GM23338 (cell line): ENCODE measurements at regions not wholly inside any gene's neighbourhood (a gene's known extent, or its start where the extent isn't known, plus 50 kb on each side); places are given as distances from the start of the nearest gene placed in this dataset.

Source experiments
- ATAC-seq: fragments of 200-7000 bp; cut with Tn5 transposase; 3 replicates; pipeline ENCODE4 v1.9.1; 2020
- DNase-seq: peaks from one replicate; pipeline ENCODE4 v3.0.0-alpha.2; 2015; ENCODE audit warnings: low spot score
- H2AFZ ChIP-seq: fragments of 200-600 bp; sonication (generic); 2 replicates; pipeline ENCODE4 v1.8.0; 2016; ENCODE audit warnings: antibody characterized with exemption, mild to moderate bottlenecking, moderate library complexity
- H3F3A ChIP-seq: fragments of 200-600 bp; sonication (generic); replicated peaks from 2 replicates; pipeline ENCODE4 v1.8.0; 2017; ENCODE audit warnings: antibody characterized with exemption, mixed run types, low read depth
- H3K27ac ChIP-seq: fragments of 200-600 bp; sonication (generic); 2 replicates; pipeline ENCODE4 v1.6.1; 2016; ENCODE audit warnings: low read depth
- H3K27me3 ChIP-seq: fragments of 200-600 bp; sonication (generic); 2 replicates; pipeline ENCODE4 v1.8.0; 2016; ENCODE audit warnings: mild to moderate bottlenecking, mixed run types, moderate library complexity; ENCODE audit not compliant: insufficient read depth
- H3K36me3 ChIP-seq: fragments of 200-600 bp; sonication (generic); 2 replicates; pipeline ENCODE4 v1.8.0; 2016; ENCODE audit warnings: mild to moderate bottlenecking; ENCODE audit not compliant: insufficient read depth
- H3K4me1 ChIP-seq: fragments of 200-600 bp; sonication (generic); 2 replicates; pipeline ENCODE4 v1.8.0; 2016; ENCODE audit warnings: mild to moderate bottlenecking, moderate library complexity; ENCODE audit not compliant: insufficient read depth
- H3K4me2 ChIP-seq: fragments of 200-600 bp; sonication (generic); 2 replicates; pipeline ENCODE4 v1.7.1; 2017; ENCODE audit warnings: mixed run types
- H3K4me3 ChIP-seq: fragments of 200-600 bp; sonication (generic); 2 replicates; pipeline ENCODE4 v1.6.1; 2016; ENCODE audit warnings: mixed run types
- H3K79me2 ChIP-seq: fragments of 200-600 bp; sonication (generic); replicated peaks from 2 replicates; pipeline ENCODE4 v1.8.0; 2017; ENCODE audit warnings: mild to moderate bottlenecking; ENCODE audit not compliant: insufficient read depth
- H3K9me2 ChIP-seq: fragments of 200-600 bp; sonication (generic); 2 replicates; pipeline ENCODE4 v1.8.0; 2017; ENCODE audit not compliant: insufficient read depth
- H4K20me1 ChIP-seq: fragments of 200-600 bp; sonication (generic); replicated peaks from 2 replicates; pipeline ENCODE4 v1.8.0; 2017; ENCODE audit warnings: mild to moderate bottlenecking; ENCODE audit not compliant: insufficient read depth
- H3K27ac Mint-ChIP-seq: 2 replicates; pipeline ENCODE4 v1.8.0; 2020; ENCODE audit warnings: inconsistent platforms, mild to moderate bottlenecking, moderate library complexity, mixed read lengths
- H3K27me3 Mint-ChIP-seq: 3 replicates; pipeline ENCODE4 v1.8.0; 2022; ENCODE audit warnings: low read depth, mild to moderate bottlenecking, moderate library complexity, mixed read lengths, inconsistent platforms; ENCODE audit not compliant: insufficient read depth, poor library complexity
- H3K36me3 Mint-ChIP-seq: 3 replicates; pipeline ENCODE4 v1.8.0; 2021; ENCODE audit warnings: low read depth, mild to moderate bottlenecking, inconsistent platforms, moderate library complexity, mixed read lengths
- H3K4me1 Mint-ChIP-seq: 3 replicates; pipeline ENCODE4 v1.8.0; 2020; ENCODE audit warnings: mild to moderate bottlenecking, inconsistent platforms, mixed read lengths
- H3K4me3 Mint-ChIP-seq: 3 replicates; pipeline ENCODE4 v1.8.0; 2021; ENCODE audit warnings: moderate library complexity, mild to moderate bottlenecking, inconsistent platforms, mixed read lengths
- H3K9me3 Mint-ChIP-seq: 3 replicates; pipeline ENCODE4 v1.8.0; 2020; ENCODE audit warnings: moderate library complexity, mild to moderate bottlenecking, inconsistent platforms, mixed read lengths
- CREB1 ChIP-seq: fragments of 250-450 bp; sonication (Bioruptor Pico); IDR thresholded peaks from 2 replicates; pipeline ENCODE4 v1.5.0; 2020; ENCODE audit warnings: low read depth, mild to moderate bottlenecking, moderate library complexity
- EZH2 ChIP-seq: fragments of 200-600 bp; sonication (generic); IDR thresholded peaks from one replicate; pipeline ENCODE4 v1.8.0; 2017; ENCODE audit warnings: antibody characterized with exemption, mild to moderate bottlenecking, low read depth; ENCODE audit not compliant: unreplicated experiment
- EZH2phosphoT487 ChIP-seq: fragments of 200-600 bp; sonication (generic); IDR thresholded peaks from one replicate; pipeline ENCODE4 v1.8.1; 2018; ENCODE audit warnings: antibody characterized with exemption; ENCODE audit not compliant: unreplicated experiment
- NANOG ChIP-seq: IDR thresholded peaks from 2 replicates; pipeline ENCODE4 v1.6.1; 2016; ENCODE audit warnings: antibody characterized with exemption, borderline replicate concordance
- POLR2AphosphoS5 ChIP-seq: IDR thresholded peaks from 2 replicates; pipeline ENCODE4 v1.6.1; 2016; ENCODE audit warnings: antibody characterized with exemption, low read depth
- REST ChIP-seq: IDR thresholded peaks from one replicate; pipeline ENCODE4 v1.6.1; 2018; ENCODE audit warnings: antibody characterized with exemption; ENCODE audit not compliant: unreplicated experiment
- STAT1 ChIP-seq: IDR thresholded peaks from one replicate; pipeline ENCODE4 v1.6.1; 2016; ENCODE audit warnings: antibody characterized with exemption; ENCODE audit not compliant: unreplicated experiment
- ZNF462 ChIP-seq: fragments of 250-450 bp; sonication (Bioruptor Pico); IDR thresholded peaks from 2 replicates; pipeline ENCODE4 v1.5.0; 2020; ENCODE audit warnings: mild to moderate bottlenecking, moderate library complexity

GRCh38 chr2:171241771-171242170 lies 81.1 kb upstream of the TLK1 start (continued):
- no peak for TF ChIP-seq ZNF462 (CRISPR knock-in tag)
- no peak for TF ChIP-seq EZH2
- no peak for TF ChIP-seq CREB1
- no peak for TF ChIP-seq POLR2AphosphoS5
- TF ChIP-seq EZH2phosphoT487, result no peak
- no peak for TF ChIP-seq STAT1
- no peak for TF ChIP-seq NANOG

GRCh38 chr2:171238946-171239345 lies 78.3 kb upstream of the TLK1 start:
- H3K9me3 Mint-ChIP-seq, result peaks cover 5% of the 10 kb centered on the region
- H2AFZ ChIP-seq, result 0 out of 2 replicates have a peak overlapping the region, but pooled peaks have one; percentile 20
- H3F3A ChIP-seq, result no peaks in the 10 kb centered on the region
- no peaks in the 10 kb centered on the region for H3K79me2 ChIP-seq
- no peak overlapping the region for H3K27ac ChIP-seq
- H3K4me3 Mint-ChIP-seq, result no peak overlapping the region
- H3K36me3 Mint-ChIP-seq, result peaks cover 16% of the 10 kb centered on the region
- H3K4me2 ChIP-seq, result no peak overlapping the region
- H4K20me1 ChIP-seq, result no peaks in the 10 kb centered on the region
- no peak for ATAC-seq
- no peaks in the 10 kb centered on the region for H3K36me3 ChIP-seq
- H3K27me3 Mint-ChIP-seq, result no peaks in the 10 kb centered on the region
- peaks cover 3% of the 10 kb centered on the region; the same call in 1 of the 3 replicates for H3K4me1 Mint-ChIP-seq
- no peak for DNase-seq
- no peak overlapping the region for H3K27ac Mint-ChIP-seq
- no peak overlapping the region for H3K4me3 ChIP-seq
- H3K27me3 ChIP-seq, result no peaks in the 10 kb centered on the region
- H3K4me1 ChIP-seq, result no peaks in the 10 kb centered on the region
- peaks cover 6% of the 10 kb centered on the region; the same call in 1 of the 2 replicates for H3K9me2 ChIP-seq
- TF ChIP-seq EZH2phosphoT487 (no peak), REST (no peak)
